ENCODE measurements at regions not wholly inside any gene's neighbourhood (a gene's known extent, or its start where the extent isn't known, plus 50 kb on each side); places are given as distances from the start of the nearest gene placed in this dataset.
"Not testable (repeated sequence)": the region's sequence is repeated elsewhere in the genome, so short reads cannot be mapped to it uniquely, and the experiment has no call there.

DNA sequence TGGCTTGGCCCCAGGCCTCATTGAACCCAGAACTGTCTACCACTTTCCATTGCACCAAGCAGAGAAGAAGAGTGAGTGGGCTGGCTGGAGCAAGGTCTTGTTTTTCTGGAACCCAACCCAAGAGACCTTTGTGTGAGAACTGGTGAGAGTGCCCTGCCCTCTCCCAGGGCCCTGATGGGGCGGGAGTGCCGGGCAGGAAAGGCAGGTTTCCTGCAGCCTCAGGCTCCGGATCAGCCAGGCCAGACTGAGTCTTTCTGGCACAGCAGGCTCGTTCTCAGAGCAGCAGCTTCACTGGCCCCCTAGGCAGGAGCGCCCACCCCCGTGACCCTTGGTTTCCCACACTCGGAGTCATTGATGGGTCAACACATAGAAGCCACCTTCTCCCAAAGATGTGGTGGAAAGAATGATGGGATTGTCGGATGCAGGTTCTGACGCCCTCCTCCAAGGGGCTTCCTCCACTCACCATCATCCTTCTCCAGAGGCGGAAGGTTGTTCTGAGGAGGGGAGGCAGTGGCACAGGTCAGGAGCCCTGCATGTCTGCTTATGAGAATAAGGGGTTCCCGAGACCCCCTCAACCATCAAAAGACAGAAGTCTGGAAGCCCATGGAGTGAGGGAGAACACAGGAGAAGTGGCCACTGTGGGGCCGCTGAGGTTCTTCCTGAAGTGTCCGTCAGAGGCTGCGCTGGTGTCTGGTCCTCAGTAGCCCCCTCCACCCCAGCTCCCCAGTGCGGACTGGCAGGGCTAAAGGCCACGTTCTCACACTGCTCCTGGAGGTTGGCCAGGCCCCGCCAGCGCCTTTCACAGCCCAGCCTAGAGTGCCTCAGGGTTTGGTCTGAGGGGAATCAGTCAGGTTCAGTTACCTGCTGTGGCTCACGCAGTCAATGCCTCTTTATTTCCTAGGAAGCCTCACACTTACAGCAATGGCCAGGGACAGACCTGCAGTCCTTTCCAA is 62.8 kb upstream of the LAPTM4A start:
- DNase-seq = no peak
- no peak for ATAC-seq (ENCODE audit: poor library complexity)
- intact Hi-C loops (cut with DNase I) = no loop called here

DNA sequence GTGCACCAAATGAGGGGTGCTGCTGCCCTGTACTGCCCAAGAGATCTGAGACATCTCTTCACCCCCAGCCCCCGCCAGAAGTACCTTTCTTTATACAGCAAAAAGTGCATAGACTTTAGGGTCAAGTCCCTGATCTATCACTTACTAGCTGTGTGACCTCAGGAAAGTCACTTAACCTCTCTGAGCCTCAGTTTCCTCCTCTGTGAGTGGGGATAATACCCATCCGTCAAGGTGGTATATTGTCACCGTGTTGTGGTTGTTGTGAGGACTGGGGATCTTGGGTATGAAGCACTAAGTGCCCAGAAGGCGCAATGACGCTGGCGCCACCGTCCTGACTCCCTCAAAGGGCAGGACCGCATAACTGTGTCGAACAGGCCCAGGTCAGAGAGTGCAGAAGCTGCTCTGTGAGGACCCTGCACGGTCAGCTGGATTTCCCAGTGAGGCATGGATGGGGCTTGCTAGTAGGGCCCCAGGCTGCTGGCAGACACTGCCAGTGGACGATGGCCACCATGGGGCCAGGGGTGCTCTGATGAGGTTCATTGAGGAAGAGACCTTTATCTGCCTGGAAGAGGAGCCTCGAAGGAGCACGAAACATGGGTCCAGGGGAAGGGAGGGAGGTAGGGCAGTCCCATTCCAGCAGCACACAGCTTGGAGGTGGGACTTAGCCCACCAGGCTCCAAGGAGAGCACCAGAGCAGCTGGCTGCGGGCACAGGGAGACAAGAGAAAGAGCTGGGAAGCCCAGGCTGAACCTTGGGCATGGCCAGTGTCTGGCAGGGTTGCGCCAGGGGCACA is 61.8 kb upstream of the LAPTM4A start:
- DNase-seq (no peak), ATAC-seq (ENCODE audit: poor library complexity) (no peak)
- intact Hi-C loops (cut with DNase I) = no loop called here

DNA sequence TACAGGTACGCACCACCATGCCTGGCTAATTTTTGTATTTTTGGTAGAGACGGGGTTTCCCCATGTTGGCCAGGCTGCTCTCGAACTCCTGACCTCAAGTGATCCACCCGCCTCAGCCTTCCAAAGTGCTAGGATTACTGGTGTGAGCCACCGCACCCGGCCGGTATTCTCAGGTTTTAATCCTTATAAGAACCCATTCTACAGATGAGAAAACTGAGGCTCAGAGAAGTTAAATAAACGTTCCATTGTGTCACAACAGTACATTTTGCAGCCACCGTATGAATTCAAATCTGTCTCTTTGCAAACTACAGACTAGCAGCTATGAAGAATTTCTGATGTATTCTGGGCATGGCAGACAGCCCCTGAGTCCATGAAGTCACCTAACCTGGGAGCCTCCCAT is 60.9 kb upstream of the LAPTM4A start:
- ATAC-seq (ENCODE audit: poor library complexity); DNase-seq; intact Hi-C loops (cut with DNase I): not testable (repeated sequence)

DNA sequence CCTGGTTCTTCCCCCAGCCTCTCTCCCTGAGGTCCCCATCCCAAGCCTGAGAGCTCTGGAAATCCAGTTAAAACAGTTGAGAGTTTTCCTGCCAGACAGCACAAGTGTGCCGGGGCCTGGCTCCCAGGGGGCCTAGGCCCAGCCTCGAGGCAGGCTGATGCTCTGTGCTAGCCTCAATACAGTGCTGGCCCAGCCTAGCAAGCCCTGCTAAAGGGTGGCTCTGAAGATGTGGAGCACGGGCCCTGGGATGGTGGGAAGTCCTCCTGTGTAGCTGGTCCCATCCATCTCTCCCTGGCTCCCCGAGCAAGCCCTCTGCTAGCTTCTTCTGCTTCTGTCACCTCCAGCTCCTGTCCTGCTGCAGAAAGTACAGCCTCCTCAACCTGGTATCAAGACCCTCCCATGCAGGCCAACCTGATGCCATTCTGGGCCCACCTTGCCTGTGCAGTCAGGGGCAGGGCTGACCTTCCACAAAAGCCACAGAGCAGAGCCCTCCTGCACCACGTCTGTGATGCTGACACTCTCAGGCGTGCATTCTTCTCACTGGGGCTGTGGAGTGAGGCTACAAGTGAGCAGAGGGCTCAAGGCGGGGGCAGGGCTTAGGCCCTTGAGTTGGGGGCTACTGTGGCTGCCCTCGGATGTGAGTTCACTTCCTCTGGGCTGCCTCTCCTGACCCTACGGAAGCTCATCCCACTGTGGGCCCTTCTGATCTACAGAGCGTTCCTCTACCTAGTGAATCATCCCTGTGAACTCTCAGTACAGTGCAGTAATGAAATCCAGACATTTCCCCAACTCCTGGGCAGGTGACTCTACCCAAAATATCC is 60.1 kb upstream of the LAPTM4A start:
- no peak for DNase-seq
- ATAC-seq (ENCODE audit: poor library complexity) = no peak
- intact Hi-C loops (cut with DNase I) = no loop called here

DNA sequence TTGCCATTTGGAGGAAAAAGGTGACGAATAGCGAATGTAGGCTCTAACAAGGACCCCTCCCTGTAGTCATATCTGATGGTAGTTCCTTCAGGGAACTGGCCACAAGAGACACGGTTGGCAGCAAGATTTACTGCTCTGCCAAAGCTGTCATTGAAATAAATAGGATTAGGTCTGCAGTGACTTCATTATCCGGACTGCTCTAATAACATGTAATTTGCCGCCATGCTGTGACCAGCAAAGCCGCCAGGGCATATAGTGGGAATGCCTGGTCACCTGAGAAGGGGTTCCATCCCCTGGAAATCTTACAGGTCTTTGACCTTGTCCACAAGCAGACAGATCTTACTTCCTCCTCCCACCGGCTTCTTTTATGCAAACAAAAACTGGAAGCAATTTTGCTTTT is 59.4 kb upstream of the LAPTM4A start:
- no peak for ATAC-seq (ENCODE audit: poor library complexity)
- DNase-seq = no peak
- intact Hi-C loops (cut with DNase I) = no loop called here

DNA sequence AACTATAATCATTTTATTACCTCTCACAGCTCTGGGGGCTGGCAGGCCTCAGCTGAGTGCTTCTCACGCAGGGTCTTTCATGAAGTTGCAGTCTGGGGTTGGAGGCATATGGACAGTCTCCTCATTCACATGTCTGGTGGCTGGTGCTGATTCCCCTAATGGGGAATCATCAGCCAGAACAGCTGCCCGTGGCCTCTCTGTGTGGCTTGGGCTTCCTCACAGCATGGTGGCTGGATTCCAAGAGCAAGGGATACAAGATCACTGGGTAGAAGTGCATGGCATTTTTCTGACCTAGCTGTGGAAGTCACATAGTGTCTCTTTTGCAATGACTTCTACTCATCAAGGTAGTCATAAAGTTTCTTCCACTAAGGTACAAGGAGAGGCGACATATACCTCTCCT is 59.0 kb upstream of the LAPTM4A start:
- ATAC-seq (ENCODE audit: poor library complexity) (no peak), DNase-seq (no peak)
- intact Hi-C loops (cut with DNase I) = no loop called here

DNA sequence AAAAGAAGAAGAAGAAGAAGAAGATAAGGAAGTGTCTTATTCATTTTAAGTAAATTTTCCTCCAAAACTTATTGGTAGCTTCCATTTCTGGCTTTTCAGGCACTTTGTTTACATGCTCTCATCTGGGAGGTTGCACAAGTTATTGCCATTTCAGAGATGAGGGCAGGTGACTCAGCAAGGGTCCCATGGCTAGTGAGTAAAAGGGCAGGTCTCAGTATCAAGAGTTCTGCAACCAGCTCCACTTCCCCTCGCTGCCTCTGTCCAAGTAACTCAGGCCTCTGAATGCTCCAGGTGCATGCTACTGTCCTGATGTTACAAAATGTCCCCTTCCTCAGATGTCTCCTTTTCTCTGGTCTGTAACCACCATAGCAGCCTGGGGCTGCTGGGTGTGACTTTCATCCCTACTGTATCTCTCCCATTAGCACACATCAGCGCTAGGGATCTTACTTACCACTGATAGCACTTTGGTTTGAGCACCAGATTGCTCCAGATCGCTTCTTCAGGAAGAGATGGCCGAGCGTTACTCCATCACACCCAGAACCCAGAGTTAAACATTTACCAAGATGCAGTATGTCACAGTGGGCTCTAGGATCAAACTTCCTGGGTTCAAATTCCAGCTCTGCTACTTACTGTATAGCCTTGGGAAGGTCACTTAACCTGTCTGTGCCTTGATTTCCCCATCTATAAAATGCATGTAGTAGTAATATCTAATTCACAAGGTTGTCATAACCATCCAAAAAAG is 57.4 kb upstream of the LAPTM4A start:
- DNase-seq (no peak), ATAC-seq (ENCODE audit: poor library complexity) (no peak)
- intact Hi-C loops (cut with DNase I) = no loop called here

DNA sequence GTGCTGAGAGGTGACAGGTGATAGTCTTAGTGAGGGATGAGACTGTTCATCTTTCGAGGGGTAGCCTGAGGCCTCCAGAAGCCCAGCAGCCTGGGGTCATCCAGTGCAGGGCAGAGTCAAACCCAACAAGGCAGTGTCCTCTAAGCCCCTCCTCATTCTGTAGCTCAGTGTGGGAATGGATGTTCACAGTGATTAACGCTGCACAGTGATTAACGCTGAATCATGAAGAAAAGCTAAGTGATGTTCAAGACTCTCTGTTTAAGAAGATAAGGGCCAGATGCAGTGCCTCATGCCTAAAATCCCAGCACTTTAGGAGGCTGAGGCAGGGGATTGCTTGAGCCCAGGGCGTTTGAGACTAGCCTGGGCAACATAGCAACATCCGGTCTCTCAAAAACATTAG is 56.3 kb upstream of the LAPTM4A start:
- DNase-seq (no peak), ATAC-seq (ENCODE audit: poor library complexity) (no peak)
- intact Hi-C loops (cut with DNase I) = no loop called here

DNA sequence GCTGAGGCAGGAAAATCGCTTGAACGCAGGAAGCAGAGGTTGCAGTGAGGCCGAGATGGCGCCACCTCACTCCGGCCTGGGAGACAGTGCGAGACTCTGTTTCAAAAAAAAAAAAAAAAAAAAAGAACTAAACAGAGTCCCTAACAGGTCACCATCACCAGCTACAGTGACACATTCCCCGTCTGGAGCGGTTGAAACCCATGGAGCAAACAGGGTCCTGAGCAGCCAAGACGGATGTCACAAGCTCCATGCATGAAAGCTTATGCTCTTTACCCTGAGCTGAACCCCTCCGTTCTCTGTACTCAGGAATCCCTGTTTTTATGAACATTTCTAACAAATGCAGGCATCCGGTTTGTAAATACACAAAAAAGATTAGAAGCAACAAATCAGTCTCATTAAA is 55.9 kb upstream of the LAPTM4A start:
- intact Hi-C loops (cut with DNase I) = no loop called here
- ATAC-seq (ENCODE audit: poor library complexity) (no peak), DNase-seq (no peak)

DNA sequence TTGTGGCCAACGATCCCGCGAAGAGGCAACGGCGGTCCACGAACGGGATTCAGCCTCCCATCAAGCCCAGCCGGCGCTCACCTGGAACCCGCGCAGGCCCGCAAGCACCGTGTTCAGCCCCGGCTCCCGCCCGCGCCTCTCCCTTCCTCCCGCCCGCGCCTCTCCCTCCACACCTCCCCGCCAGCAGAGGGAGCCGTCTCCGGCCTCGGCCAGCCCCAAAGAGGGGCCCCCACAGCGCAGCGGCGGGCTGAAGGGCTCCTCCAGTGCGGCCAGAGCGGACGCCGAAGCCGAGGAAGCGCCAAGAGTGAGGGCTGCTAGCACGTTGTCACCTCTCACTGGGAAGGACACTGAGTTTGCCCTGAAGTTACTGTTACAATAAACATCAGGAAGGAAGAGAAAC is 55.3 kb upstream of the LAPTM4A start:
- DNase-seq (peak; percentile 52), ATAC-seq (ENCODE audit: poor library complexity) (peak; percentile 75)
- intact Hi-C loops (cut with DNase I) = no loop called here

DNA sequence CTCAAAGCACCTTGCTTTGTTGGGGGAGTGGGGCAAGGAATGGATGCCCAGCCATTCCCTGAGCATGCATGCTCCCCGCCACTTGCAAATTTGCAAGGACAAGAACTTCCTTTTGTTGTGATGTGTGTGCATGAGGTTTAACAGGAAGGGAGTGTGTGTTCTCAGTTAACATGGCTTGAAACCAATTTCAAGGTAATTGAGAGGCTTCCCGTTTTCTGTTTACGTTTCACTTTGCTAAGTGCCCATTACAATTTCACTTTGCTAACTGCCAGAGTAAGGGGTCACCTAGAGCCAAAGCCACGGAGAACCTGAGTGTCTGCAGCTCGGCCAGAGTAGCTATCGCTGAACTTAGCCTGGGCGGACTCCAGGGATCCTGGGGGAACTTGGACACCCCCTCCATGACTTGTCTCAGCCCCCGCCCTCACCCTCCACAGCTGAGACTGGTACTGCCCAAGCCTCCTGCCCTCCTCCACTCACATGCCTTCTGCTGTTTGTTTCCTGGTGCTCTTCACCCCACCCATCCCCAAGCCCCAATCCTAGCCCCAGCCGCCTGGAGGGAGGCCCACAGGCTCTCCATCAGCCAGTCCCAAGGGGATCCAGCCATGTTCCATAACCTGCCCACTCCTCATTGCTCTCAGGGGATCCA is 53.6 kb upstream of the LAPTM4A start:
- no peak for ATAC-seq (ENCODE audit: poor library complexity)
- intact Hi-C loops (cut with DNase I) = no loop called here

DNA sequence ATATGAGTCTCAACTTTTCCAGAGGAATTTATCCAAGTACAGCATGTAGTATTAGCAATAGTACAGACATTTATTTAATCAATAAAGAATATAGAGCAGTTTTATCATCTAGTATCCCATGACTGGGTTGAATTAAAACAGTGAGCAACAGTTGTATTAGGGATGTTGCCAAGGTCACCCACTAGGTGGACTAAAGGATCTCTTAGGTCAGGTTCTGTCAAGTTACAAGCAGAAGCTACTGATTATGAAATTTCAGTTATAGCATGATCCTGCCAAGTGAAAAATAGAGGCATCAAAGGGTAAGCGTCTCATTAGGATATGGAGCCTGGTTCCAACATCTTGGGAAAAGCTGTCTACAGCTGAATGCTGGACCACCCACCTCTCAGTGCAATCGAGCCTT is 52.1 kb upstream of the LAPTM4A start:
- DNase-seq = no peak
- no peak for ATAC-seq (ENCODE audit: poor library complexity)
- intact Hi-C loops (cut with DNase I) = no loop called here

More for the DNA sequence above, 53.6 kb upstream of the LAPTM4A start:
- DNase-seq = no peak

Measured in Right ventricle myocardium superior (tissue), 1 donor.